ENCODE measurements at regions not wholly inside any gene's neighbourhood (a gene's known extent, or its start where the extent isn't known, plus 50 kb on each side); places are given as distances from the start of the nearest gene placed in this dataset.

DNA sequence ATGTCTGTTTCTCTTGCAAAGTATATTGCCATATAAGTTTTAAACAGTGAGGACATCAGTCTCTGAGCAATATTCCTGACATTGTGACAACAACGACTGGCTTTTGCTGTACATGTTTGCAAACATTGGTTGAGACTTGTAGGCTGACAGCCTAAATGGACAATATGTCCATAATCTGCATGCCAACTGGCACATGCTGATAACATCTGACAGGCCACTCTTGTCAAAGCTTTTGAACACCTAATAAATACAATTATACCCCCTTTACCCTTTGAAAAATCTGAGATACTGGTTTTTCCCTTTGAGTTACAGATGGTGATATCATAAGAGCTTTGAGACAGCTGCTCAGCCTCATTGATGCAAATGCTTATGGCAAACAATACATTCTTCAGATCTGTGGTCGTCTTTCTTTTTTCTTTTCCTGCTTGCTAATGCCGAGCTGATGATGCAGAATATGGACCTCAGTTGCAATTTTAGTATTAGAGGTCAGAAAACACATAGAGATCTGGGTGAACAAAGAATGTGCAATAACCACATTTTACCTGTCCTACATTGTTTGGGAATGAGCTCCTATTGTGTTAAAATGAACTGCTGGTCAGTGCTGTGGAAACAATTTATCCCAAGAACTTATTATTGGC lies 114.9 kb downstream of the RFC3 start:
- H3K27ac Mint-ChIP-seq: no peak overlapping the region
- no peaks in the 10 kb centered on the region for H3K4me1 Mint-ChIP-seq
- H3K4me3 Mint-ChIP-seq: no peak overlapping the region
- DNase-seq: no peak
- H3K27me3 Mint-ChIP-seq (ENCODE audit: low read depth in 3 of 3): peaks cover 0 to 5% (median 3%) of the 10 kb centered on the region in 3 donors
- peaks cover 0 to 2% (median 0%) of the 10 kb centered on the region in 6 donors for H3K9me3 Mint-ChIP-seq
- no peaks in the 10 kb centered on the region for H3K36me3 Mint-ChIP-seq

DNA sequence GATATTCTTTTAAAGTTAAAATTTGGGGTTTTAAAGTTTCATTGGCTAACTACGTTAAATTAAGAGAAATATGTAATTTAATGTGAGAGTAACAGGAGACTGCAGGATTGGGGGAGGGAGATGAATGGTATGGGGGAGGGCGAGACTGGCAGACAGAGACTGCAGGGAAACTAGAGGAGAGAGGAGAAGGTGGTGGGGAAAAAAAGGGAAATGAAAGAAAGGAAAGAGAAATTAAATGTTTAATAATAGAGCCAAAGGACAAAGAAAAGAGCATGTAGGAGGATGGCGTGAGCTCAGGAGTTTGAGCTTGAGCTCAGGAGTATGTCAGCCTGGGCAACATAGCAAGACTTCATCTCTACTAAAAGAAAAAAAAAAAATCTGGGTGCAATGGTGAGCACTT lies 115.9 kb downstream of the RFC3 start:
- Mint-ChIP-seq H3K4me3 (no peak overlapping the region), H3K27ac (no peak overlapping the region), H3K4me1 (no peaks in the 10 kb centered on the region), H3K36me3 (no peaks in the 10 kb centered on the region), H3K27me3 (ENCODE audit: low read depth in 3 of 3) (peaks cover 0 to 5% (median 3%) of the 10 kb centered on the region in 3 donors), H3K9me3 (peaks cover 0 to 2% (median 0%) of the 10 kb centered on the region in 6 donors)
- no peak for DNase-seq

DNA sequence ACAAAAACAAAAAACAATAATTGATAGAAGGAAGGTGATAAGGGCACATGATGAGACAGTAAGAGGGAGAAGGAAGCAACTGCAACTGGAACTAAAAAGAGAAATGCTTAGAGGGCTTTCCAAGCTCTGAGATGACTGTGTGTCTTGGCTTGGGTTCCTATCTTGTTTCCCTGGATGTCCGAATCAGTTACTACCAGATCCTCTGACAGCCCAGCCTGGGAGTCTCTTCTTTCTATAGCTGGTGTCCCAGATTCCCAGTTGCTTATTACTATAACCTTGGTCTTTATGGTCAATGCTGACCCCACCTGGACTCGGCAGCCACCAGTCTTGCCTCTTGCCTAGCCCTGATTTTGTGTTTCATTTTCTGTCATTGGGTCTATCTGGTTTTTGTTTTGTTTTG lies 116.4 kb downstream of the RFC3 start:
- Mint-ChIP-seq H3K36me3 (no peaks in the 10 kb centered on the region), H3K27me3 (ENCODE audit: low read depth in 3 of 3) (peaks cover 0 to 5% (median 3%) of the 10 kb centered on the region in 3 donors), H3K9me3 (peaks cover 0 to 2% (median 0%) of the 10 kb centered on the region in 6 donors), H3K4me1 (no peaks in the 10 kb centered on the region), H3K4me3 (no peak overlapping the region), H3K27ac (no peak overlapping the region)
- no peak for DNase-seq

DNA sequence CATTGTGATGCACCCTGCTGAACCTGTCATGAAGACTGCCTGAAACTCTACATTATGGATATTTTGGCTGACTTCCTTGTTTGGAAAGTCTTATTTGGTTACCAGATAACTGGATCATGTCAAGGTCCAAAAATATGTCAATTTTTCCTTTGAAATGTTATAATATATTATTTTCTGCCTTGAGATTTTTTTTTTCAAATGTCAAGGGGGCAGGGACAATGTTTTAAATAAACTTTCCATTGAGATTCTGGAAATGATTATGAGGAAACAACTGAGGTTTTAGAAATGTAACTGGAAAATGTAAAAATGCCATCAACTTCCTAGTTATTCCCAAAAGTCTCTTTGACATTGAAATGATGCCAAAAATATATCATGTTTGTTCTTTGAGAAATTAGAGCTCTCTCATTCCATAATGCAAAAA lies 117.0 kb downstream of the RFC3 start:
- peaks cover 0 to 2% (median 0%) of the 10 kb centered on the region in 6 donors for H3K9me3 Mint-ChIP-seq
- no peak overlapping the region for H3K27ac Mint-ChIP-seq
- no peak overlapping the region for H3K4me3 Mint-ChIP-seq
- H3K36me3 Mint-ChIP-seq: no peaks in the 10 kb centered on the region
- no peak for DNase-seq
- H3K4me1 Mint-ChIP-seq: no peaks in the 10 kb centered on the region
- H3K27me3 Mint-ChIP-seq (ENCODE audit: low read depth in 3 of 3): peaks cover 0 to 5% (median 3%) of the 10 kb centered on the region in 3 donors

DNA sequence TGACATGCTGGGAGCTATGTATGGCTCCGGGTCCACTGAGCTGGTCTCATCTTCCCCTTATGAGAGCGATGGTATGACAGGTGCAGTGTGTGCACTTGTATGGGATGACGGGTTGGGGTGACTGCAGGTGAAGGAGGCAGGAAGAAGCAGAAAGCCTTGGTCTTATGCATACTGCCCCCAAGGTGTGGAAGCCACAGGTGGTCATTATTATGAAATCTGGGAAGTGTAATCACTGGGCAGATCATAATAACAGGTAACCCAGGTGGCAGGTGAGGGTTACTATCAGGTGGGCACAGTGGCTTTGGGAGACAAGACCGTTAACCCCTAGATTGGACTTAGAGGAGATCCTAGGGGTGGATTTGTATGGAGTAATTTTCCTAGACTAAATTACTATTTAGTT lies 118.0 kb downstream of the RFC3 start:
- no peak overlapping the region for H3K4me3 Mint-ChIP-seq
- peaks cover 0 to 2% (median 0%) of the 10 kb centered on the region in 6 donors for H3K9me3 Mint-ChIP-seq
- no peaks in the 10 kb centered on the region for H3K36me3 Mint-ChIP-seq
- peaks cover 0 to 5% (median 3%) of the 10 kb centered on the region in 3 donors for H3K27me3 Mint-ChIP-seq (ENCODE audit: low read depth in 3 of 3)
- H3K27ac Mint-ChIP-seq: no peak overlapping the region
- H3K4me1 Mint-ChIP-seq: no peaks in the 10 kb centered on the region
- DNase-seq: no peak

DNA sequence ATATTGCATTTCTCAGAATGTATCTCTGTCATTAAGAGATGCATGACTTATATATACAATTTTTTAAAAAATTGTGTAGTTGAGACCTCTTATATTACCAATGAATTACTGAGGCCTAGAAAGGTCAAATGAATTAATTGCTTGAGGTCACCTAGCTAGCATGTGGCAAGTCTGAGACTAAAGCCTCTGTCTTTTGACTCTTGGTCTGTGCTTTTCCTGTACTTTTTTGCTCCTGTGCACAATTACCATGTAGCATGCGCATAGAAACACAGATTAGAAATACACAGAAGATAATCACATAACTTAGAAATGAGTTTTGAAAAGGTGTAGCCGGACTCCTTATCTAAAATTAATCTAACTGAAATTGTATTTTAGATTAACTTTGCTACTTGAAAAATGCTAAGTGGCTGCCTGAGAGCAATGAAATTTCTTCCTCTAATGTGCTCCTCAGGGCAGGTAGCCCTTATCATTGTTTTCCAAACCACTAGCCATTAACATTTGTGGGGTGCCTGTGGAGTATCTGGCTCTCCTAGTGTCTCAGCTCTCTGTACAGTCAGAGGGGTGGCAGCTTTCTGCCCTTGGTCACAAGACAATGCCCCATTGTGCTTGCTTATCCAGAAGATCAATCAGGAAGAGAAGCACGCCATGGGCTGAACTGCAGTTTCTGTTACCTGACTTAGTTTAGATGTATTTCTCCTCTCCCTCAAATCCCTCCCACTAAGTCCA lies 119.6 kb downstream of the RFC3 start:
- H3K4me3 Mint-ChIP-seq: no peak overlapping the region
- peaks cover 0 to 5% (median 3%) of the 10 kb centered on the region in 3 donors for H3K27me3 Mint-ChIP-seq (ENCODE audit: low read depth in 3 of 3)
- no peaks in the 10 kb centered on the region for H3K36me3 Mint-ChIP-seq
- peaks cover 0 to 2% (median 0%) of the 10 kb centered on the region in 6 donors for H3K9me3 Mint-ChIP-seq
- H3K4me1 Mint-ChIP-seq: no peaks in the 10 kb centered on the region
- no peak overlapping the region for H3K27ac Mint-ChIP-seq
- DNase-seq: no peak

DNA sequence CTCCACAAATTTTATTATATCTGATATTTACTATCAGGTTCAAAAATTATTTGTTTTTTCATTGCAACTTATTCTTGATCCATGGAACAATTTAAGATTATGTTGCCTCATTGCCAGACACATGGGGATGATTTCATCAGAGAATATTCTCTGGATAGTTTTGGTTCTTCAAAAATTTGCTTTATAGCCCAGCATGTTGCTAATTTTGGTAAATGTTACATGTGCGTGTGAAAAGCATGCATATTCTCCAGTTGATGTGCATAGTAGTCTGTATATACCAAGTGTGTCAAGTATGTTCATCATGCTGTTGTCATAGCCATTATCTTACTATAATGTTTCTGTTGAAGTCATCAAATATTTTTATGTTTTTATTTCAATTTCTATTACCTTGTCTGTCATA lies 122.3 kb downstream of the RFC3 start:
- H3K9me3 Mint-ChIP-seq: peaks cover 0 to 4% (median 0%) of the 10 kb centered on the region in 6 donors
- no peaks in the 10 kb centered on the region for H3K4me1 Mint-ChIP-seq
- no peak overlapping the region for H3K4me3 Mint-ChIP-seq
- H3K27me3 Mint-ChIP-seq (ENCODE audit: low read depth in 3 of 3): no peaks in the 10 kb centered on the region
- no peaks in the 10 kb centered on the region for H3K36me3 Mint-ChIP-seq
- H3K27ac Mint-ChIP-seq: no peak overlapping the region
- DNase-seq: no peak

DNA sequence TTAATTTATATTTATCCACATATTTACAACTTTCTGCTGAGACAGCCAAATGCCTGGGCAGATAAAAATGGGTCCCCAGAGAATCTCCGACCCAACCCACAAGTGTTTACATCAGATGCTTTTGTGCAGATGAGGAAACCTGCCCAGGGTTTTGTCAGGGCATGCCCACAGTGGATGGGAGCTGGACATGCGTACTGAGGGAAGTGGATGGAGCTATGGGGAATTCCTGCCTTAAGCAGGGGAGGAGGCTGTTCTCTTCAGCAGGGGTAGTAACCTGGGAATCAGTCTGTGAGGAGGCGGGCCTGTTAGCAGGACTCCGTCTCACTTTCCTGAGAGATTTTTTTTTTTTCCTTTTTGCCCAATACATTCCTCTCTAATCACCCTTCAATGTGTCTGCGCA lies 122.9 kb downstream of the RFC3 start:
- Mint-ChIP-seq H3K4me1 (no peaks in the 10 kb centered on the region), H3K9me3 (peaks cover 0 to 5% (median 0%) of the 10 kb centered on the region in 6 donors), H3K4me3 (no peak overlapping the region), H3K27ac (no peak overlapping the region), H3K27me3 (ENCODE audit: low read depth in 3 of 3) (no peaks in the 10 kb centered on the region), H3K36me3 (no peaks in the 10 kb centered on the region)
- DNase-seq: no peak

DNA sequence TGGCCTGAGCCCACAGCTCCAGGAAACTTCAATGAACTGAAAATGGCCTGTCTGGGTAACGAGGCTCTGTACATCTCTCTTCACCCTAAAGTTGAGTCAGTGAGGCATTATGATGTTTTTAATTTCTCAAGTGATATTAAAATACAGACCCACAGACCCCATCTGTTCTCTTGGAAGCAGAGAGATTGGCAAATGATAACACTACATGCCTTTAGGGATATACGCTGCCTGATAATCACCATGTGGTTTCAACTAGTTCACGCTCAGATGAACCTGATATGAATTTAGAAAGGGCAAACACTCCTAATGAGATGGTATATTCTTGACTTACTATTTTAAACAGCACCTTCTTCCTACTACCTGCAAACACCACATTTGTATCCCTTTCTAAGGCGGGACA lies 127.5 kb downstream of the RFC3 start:
- no peak overlapping the region for H3K27ac Mint-ChIP-seq
- no peak overlapping the region for H3K4me3 Mint-ChIP-seq
- H3K27me3 Mint-ChIP-seq (ENCODE audit: low read depth in 3 of 3): no peaks in the 10 kb centered on the region
- H3K36me3 Mint-ChIP-seq: no peaks in the 10 kb centered on the region
- H3K9me3 Mint-ChIP-seq: peaks cover 0 to 21% (median 3%) of the 10 kb centered on the region in 6 donors
- DNase-seq: no peak
- no peaks in the 10 kb centered on the region for H3K4me1 Mint-ChIP-seq

DNA sequence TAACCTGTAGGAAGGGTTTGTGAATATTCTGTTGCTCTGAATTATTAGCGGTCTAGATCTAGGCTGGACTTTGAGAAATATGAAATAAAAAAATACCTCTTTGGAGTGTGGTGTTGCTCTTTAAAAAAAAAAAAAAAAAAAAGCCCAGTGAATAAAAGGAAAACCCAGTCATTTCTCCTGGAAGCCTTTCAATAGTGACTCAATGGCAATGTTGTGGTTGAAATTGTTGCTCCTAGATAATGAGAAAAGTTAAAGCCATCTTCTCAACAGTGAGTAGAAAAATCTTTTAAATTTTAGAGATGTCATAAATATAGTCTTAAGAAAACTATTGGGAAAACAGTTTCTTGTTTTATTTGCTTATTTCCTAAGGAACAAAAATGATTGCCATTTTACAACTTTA lies 135.3 kb downstream of the RFC3 start:
- H3K4me3 Mint-ChIP-seq: no peak overlapping the region

DNA sequence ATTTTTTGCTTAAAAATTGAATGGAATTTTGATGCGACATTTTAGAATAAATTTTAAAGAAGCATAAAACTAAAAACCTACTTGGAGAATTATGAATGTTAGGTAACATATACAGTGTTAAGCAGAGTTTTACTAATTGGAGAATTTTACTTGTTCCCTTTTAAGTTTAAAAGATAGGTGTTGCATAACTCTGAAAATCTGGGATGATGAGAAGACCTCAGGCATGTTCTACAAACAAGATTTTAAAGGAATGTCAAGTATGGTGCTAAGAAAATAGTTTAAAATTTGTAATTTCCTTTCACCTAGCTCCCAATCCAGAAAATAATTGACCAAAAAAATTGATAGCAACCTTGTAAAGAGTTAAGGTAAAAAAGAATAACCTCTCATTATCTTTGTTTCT lies 135.8 kb downstream of the RFC3 start:
- H3K4me1 Mint-ChIP-seq: no peaks in the 10 kb centered on the region
- DNase-seq: no peak
- peaks cover 0 to 1% (median 0%) of the 10 kb centered on the region in 3 donors for H3K27me3 Mint-ChIP-seq (ENCODE audit: low read depth in 3 of 3)
- H3K27ac Mint-ChIP-seq: no peak overlapping the region
- H3K36me3 Mint-ChIP-seq: no peaks in the 10 kb centered on the region
- H3K4me3 Mint-ChIP-seq: no peak overlapping the region
- peaks cover 0 to 10% (median 5%) of the 10 kb centered on the region in 6 donors for H3K9me3 Mint-ChIP-seq

More for the DNA sequence above, 135.3 kb downstream of the RFC3 start:
- Mint-ChIP-seq H3K27me3 (ENCODE audit: low read depth in 3 of 3) (peaks cover 0 to 1% (median 0%) of the 10 kb centered on the region in 3 donors), H3K36me3 (no peaks in the 10 kb centered on the region), H3K27ac (no peak overlapping the region), H3K4me1 (no peaks in the 10 kb centered on the region), H3K9me3 (peaks cover 0 to 10% (median 5%) of the 10 kb centered on the region in 6 donors)
- no peak for DNase-seq

DNA sequence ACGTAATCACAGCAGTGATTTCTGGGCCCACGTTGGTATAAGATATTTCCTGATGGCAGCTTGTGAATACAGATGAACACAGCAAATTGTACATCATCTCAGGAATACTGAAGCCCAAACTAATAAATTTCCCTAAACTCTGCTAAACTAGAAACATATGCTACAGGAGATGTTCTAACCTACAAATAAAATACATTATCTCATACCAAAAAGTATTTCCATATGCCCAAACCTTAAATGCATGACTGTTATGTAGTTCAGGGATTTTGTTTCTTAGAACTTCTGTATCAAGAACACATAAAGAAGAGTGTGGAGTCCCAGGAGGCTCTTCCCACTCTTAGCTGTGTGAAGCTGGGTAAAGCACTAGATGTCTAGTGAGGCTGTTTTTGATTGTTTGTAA lies 138.4 kb downstream of the RFC3 start:
- Mint-ChIP-seq H3K9me3 (peaks cover 0 to 17% (median 1%) of the 10 kb centered on the region in 6 donors), H3K4me3 (no peak overlapping the region), H3K27ac (no peak overlapping the region), H3K36me3 (no peaks in the 10 kb centered on the region), H3K4me1 (no peaks in the 10 kb centered on the region), H3K27me3 (ENCODE audit: low read depth in 3 of 3) (peaks cover 0 to 1% (median 1%) of the 10 kb centered on the region in 3 donors)
- DNase-seq: no peak

DNA sequence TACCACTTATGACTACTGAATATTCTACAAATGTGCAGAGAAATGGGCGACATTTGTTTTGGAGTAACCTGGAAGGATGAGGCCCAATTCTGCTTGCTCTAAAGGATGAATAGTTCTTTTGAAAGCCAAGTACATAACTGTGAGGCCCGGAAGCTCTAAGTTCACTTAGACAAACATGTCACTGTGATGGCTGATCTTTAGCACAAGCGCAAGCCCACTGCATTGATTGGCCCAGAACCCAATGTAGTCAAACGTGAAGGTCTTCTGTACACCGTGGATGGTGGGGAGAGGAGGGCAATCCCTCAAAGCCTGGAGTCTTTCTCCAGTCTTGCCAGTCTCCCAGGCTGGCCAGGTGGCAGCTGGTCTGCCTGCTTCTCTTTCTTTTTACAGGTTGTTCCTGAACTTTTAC lies 139.6 kb downstream of the RFC3 start:
- Mint-ChIP-seq H3K9me3 (peaks cover 0 to 22% (median 1%) of the 10 kb centered on the region in 6 donors), H3K27ac (no peak overlapping the region), H3K27me3 (ENCODE audit: low read depth in 3 of 3) (peaks cover 0 to 1% (median 1%) of the 10 kb centered on the region in 3 donors), H3K4me1 (no peaks in the 10 kb centered on the region), H3K36me3 (no peaks in the 10 kb centered on the region), H3K4me3 (no peak overlapping the region)
- DNase-seq: no peak

DNA sequence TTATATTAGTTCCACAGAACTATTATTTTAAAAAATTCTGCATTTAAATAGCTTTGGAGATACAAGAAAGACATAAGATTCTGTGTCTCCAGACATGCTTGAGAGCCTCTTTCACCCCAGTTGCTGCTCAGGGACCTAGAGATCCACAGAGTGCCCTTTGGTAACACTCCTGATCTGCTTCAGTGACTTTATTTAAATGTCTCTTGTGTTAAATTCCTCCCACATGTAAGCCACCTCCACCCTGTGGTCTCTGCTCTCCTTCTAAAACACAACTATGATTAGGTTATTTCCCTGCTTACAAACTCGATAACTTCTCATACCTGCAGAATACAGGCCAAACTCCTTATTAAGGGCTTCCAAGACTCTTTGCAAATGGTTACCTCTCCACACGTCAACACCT lies 141.0 kb downstream of the RFC3 start:
- no peak for DNase-seq
- H3K4me1 Mint-ChIP-seq: no peaks in the 10 kb centered on the region
- H3K27ac Mint-ChIP-seq: no peak overlapping the region
- H3K36me3 Mint-ChIP-seq: no peaks in the 10 kb centered on the region
- no peak overlapping the region for H3K4me3 Mint-ChIP-seq
- peaks cover 0 to 30% (median 2%) of the 10 kb centered on the region in 6 donors for H3K9me3 Mint-ChIP-seq
- H3K27me3 Mint-ChIP-seq (ENCODE audit: low read depth in 3 of 3): peaks cover 0 to 1% (median 1%) of the 10 kb centered on the region in 3 donors

Data from immature natural killer cell (primary cell).